ENCODE measurements at regions not wholly inside any gene's neighbourhood (a gene's known extent, or its start where the extent isn't known, plus 50 kb on each side); places are given as distances from the start of the nearest gene placed in this dataset.

- no peak overlapping the region for H3K27ac ChIP-seq
- H3K9me3 ChIP-seq, result no peaks in the 10 kb centered on the region
- H3K4me1 ChIP-seq (ENCODE audit: control insufficient read depth in 1 of 2, insufficient read depth in 1 of 2, low read depth in 1 of 2, low read length in 1 of 2), result peaks cover 3 to 9% of the 10 kb centered on the region in 2 experiments
- TF ChIP-seq, protein P1, sequence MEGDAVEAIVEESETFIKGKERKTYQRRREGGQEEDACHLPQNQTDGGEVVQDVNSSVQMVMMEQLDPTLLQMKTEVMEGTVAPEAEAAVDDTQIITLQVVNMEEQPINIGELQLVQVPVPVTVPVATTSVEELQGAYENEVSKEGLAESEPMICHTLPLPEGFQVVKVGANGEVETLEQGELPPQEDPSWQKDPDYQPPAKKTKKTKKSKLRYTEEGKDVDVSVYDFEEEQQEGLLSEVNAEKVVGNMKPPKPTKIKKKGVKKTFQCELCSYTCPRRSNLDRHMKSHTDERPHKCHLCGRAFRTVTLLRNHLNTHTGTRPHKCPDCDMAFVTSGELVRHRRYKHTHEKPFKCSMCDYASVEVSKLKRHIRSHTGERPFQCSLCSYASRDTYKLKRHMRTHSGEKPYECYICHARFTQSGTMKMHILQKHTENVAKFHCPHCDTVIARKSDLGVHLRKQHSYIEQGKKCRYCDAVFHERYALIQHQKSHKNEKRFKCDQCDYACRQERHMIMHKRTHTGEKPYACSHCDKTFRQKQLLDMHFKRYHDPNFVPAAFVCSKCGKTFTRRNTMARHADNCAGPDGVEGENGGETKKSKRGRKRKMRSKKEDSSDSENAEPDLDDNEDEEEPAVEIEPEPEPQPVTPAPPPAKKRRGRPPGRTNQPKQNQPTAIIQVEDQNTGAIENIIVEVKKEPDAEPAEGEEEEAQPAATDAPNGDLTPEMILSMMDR (IDR thresholded peaks at IDR 0.05), result no peak
- H3K4me3 ChIP-seq (ENCODE audit: low read depth in 1 of 2, low read length in 1 of 2), result no peak overlapping the region
- H3K27me3 ChIP-seq, result peaks cover 40% of the 10 kb centered on the region
- no peaks in the 10 kb centered on the region for H3K36me3 ChIP-seq
Measured at GRCh38 chr20:50387996-50388332, 122.2 kb upstream of the PTPN1 start.

- Histone ChIP-seq H3K27ac (no peak overlapping the region), H3K9me3 (no peaks in the 10 kb centered on the region)
- TF ChIP-seq, protein P1 (IDR thresholded peaks at IDR 0.05), result no peak
Measured at GRCh38 chr20:50388733-50389437, 121.3 kb upstream of the PTPN1 start.

GRCh38 chr20:50389438-50389807 is 120.8 kb upstream of the PTPN1 start:
- H3K36me3 ChIP-seq, result no peaks in the 10 kb centered on the region
- TF ChIP-seq, protein P1 (IDR thresholded peaks at IDR 0.05), result no peak
- H3K4me3 ChIP-seq (ENCODE audit: low read depth in 1 of 2, low read length in 1 of 2), result no peak overlapping the region
- peaks cover 40% of the 10 kb centered on the region for H3K27me3 ChIP-seq
- no peak overlapping the region for H3K27ac ChIP-seq
- no peaks in the 10 kb centered on the region for H3K9me3 ChIP-seq
- peaks cover 5 to 11% of the 10 kb centered on the region in 2 experiments for H3K4me1 ChIP-seq (ENCODE audit: control insufficient read depth in 1 of 2, insufficient read depth in 1 of 2, low read depth in 1 of 2, low read length in 1 of 2)

More at GRCh38 chr20:50388733-50389437, 121.3 kb upstream of the PTPN1 start:
- no peaks in the 10 kb centered on the region for H3K36me3 ChIP-seq
- H3K27me3 ChIP-seq, result peaks cover 40% of the 10 kb centered on the region
- no peak overlapping the region for H3K4me3 ChIP-seq (ENCODE audit: low read depth in 1 of 2, low read length in 1 of 2)
- peaks cover 0 to 7% of the 10 kb centered on the region in 2 experiments for H3K4me1 ChIP-seq (ENCODE audit: control insufficient read depth in 1 of 2, insufficient read depth in 1 of 2, low read depth in 1 of 2, low read length in 1 of 2)

DNA sequence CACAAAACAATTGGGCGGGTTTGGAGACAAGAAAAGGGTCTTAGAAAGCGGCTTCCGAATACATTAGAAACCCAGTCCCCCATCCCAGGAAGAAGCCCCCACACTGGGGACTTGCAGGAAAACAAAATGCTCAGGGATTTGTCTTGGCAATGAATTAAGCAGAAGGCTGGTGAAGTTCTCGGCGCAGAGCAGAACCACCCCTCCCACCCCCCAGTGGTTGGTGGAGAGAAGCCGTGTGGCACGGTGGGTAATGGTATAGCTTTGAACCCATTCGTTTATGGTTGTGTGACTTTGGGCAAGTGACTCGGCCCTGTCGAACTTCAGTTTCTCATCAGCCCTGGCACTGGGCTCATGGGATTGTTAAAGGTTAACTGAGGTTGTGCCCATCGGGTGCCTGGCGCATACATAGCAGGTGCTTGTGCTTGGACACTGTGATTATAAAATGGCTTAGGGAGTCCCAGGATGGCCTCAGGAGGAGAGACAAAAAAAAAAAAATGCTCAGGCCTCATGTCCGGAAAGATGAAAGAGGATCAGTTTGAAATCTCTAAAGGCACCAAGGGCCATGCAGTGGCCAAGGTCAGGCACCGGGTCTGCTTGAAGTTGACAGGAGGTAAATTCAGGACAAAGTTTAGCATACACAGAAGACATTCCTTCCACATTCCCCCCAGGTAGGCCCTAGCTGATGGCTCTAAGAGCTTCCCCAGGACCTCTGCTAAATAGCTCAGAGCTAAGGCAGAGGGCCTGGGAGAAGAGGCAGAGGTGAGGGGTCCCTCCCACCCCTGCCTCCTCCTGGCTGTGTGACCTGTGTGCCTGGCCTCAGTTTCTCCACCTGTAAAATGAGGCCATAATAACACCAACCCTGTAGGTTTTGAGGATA is 120.1 kb upstream of the PTPN1 start:
- H3K4me1 ChIP-seq (ENCODE audit: control insufficient read depth in 1 of 2, insufficient read depth in 1 of 2, low read depth in 1 of 2, low read length in 1 of 2), result peaks cover 11 to 17% of the 10 kb centered on the region in 2 experiments
- H3K27me3 ChIP-seq, result peaks cover 39% of the 10 kb centered on the region
- H3K4me3 ChIP-seq (ENCODE audit: low read depth in 1 of 2, low read length in 1 of 2), result no peak overlapping the region
- TF ChIP-seq, protein P1 (IDR thresholded peaks at IDR 0.05), result no peak
- H3K36me3 ChIP-seq, result no peaks in the 10 kb centered on the region
- no peak overlapping the region for H3K27ac ChIP-seq
- no peaks in the 10 kb centered on the region for H3K9me3 ChIP-seq

GRCh38 chr20:50390685-50391443 is 119.3 kb upstream of the PTPN1 start:
- H3K27me3 ChIP-seq, result peaks cover 31% of the 10 kb centered on the region
- no peak overlapping the region for H3K4me3 ChIP-seq (ENCODE audit: low read depth in 1 of 2, low read length in 1 of 2)
- no peaks in the 10 kb centered on the region for H3K36me3 ChIP-seq
- peaks cover 15 to 21% of the 10 kb centered on the region in 2 experiments for H3K4me1 ChIP-seq (ENCODE audit: control insufficient read depth in 1 of 2, insufficient read depth in 1 of 2, low read depth in 1 of 2, low read length in 1 of 2)
- TF ChIP-seq, protein P1 (IDR thresholded peaks at IDR 0.05), result no peak
- H3K27ac ChIP-seq, result no peak overlapping the region
- H3K9me3 ChIP-seq, result no peaks in the 10 kb centered on the region
